ENCODE measurements at regions not wholly inside any gene's neighbourhood (a gene's known extent, or its start where the extent isn't known, plus 50 kb on each side); places are given as distances from the start of the nearest gene placed in this dataset.
"Not testable (repeated sequence)": the region's sequence is repeated elsewhere in the genome, so short reads cannot be mapped to it uniquely, and the experiment has no call there.

- no peak for TF ChIP-seq CTCF (conservative IDR thresholded peaks at IDR 0.05; ENCODE audit: control insufficient read depth, insufficient read depth, low read depth, low read length)
- no peak overlapping the region for H3K4me3 ChIP-seq (ENCODE audit: control insufficient read depth, low read depth, low read length)
- DNase-seq (ENCODE audit: low read depth), result no peak
These were observed 111.4 kb upstream of the GRAMD1B start for GRCh38 chr11:123318623-123319022.

DNA sequence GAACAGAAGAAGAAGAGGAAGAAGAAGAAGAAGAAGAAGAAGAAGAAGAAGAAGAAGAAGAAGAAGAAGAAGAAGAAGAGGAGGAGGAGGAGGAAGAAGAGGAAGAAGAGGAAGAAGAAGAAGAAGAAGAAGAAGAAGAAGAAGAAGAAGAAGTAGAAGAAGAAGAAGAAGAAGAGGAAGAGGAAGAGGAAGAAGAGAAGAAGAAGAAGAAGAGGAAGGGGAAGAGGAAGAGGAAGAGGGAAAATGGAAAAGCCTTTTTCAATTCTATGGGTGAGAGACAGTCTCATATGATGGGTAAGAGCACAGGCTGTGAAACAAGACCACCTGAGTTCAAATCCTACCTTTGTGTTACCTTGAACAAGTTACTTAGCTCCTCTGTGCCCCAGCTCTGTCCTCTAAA is 111.9 kb upstream of the GRAMD1B start:
- H3K4me3 ChIP-seq (ENCODE audit: control insufficient read depth, low read depth, low read length); DNase-seq (ENCODE audit: low read depth): not testable (repeated sequence)

DNA sequence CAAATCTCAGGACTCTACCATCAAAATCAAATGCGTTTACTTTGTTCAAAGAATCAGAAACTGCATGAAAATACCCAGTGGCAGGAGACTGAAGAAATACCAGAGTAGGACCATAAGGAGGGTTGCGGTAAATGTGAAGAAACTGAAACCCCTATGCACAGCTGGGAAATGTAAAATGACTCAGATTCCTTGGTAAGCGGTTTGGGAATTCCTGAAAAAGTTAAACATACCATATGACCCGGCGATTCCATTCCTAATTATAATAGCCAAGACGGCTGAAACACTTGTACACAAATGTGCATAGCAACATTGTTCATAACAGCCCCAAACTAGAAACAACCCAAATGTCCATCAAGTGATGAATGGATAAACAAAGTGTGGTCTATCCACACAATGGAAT is 114.1 kb upstream of the GRAMD1B start:
- no peak for DNase-seq (ENCODE audit: low read depth)
- H3K4me3 ChIP-seq (ENCODE audit: control insufficient read depth, low read depth, low read length), result no peak overlapping the region
- TF ChIP-seq CTCF (conservative IDR thresholded peaks at IDR 0.05; ENCODE audit: control insufficient read depth, insufficient read depth, low read depth, low read length), result no peak

DNA sequence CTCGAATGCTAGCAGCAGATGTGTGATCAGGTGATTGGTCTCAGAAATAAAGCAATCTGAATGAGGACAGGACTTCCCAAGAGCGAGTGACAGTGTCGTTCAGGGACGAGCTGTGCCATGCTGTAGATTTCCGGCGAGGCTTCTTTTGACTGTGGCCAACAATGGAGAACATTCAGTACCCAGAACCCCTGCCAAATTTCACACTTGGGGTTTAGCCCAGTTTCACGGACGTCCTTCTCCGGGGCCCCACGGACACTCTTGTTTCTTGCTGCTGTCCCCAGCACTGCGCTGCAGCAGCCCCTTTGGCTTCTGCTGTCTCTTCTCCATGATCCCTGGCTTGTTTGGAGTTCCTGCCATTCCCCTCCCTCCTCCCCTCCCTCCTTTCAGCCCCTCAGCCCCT is 115.1 kb upstream of the GRAMD1B start:
- TF ChIP-seq CTCF (conservative IDR thresholded peaks at IDR 0.05; ENCODE audit: control insufficient read depth, insufficient read depth, low read depth, low read length), result no peak
- DNase-seq (ENCODE audit: low read depth), result no peak
- no peak overlapping the region for H3K4me3 ChIP-seq (ENCODE audit: control insufficient read depth, low read depth, low read length)

GRCh38 chr11:123313262-123313661 is 116.8 kb upstream of the GRAMD1B start:
- no peak overlapping the region for H3K4me3 ChIP-seq (ENCODE audit: control insufficient read depth, low read depth, low read length)
- no peak for TF ChIP-seq CTCF (conservative IDR thresholded peaks at IDR 0.05; ENCODE audit: control insufficient read depth, insufficient read depth, low read depth, low read length)
- DNase-seq (ENCODE audit: low read depth), result no peak

- no peak overlapping the region for H3K4me3 ChIP-seq (ENCODE audit: control insufficient read depth, low read depth, low read length)
- TF ChIP-seq CTCF (conservative IDR thresholded peaks at IDR 0.05; ENCODE audit: control insufficient read depth, insufficient read depth, low read depth, low read length), result no peak
- DNase-seq (ENCODE audit: low read depth), result peak; percentile 95
These were observed 113.0 kb upstream of the CLMP start for GRCh38 chr11:123308077-123308476.

- H3K4me3 ChIP-seq (ENCODE audit: control insufficient read depth, low read depth, low read length), result no peak overlapping the region
- no peak for TF ChIP-seq CTCF (conservative IDR thresholded peaks at IDR 0.05; ENCODE audit: control insufficient read depth, insufficient read depth, low read depth, low read length)
- no peak for DNase-seq (ENCODE audit: low read depth)
These were observed 112.2 kb upstream of the CLMP start for GRCh38 chr11:123307276-123307675.

Measured in fibroblast of mammary gland (primary cell).